IMR-90 (cell line): ENCODE measurements at regions not wholly inside any gene's neighbourhood (a gene's known extent, or its start where the extent isn't known, plus 50 kb on each side); places are given as distances from the start of the nearest gene placed in this dataset.
"Not testable (repeated sequence)": the region's sequence is repeated elsewhere in the genome, so short reads cannot be mapped to it uniquely, and the experiment has no call there.

Source experiments
- ATAC-seq: fragments of 200-7000 bp; cut with Tn5 transposase; 2 replicates; pipeline ENCODE4 v1.9.1; 2020; ENCODE audit warnings: low read depth, mild to moderate bottlenecking, moderate library complexity
- BruUV-seq: library from RNA; stranded (reverse); fragments of 400-500 nt; replicated peaks from 2 replicates; lab custom pipeline; 2021; lab: Mats Ljungman, UMichigan
- CTCF ChIA-PET: fragments of 300-600 bp; formaldehyde crosslinking; extraction: SDS; loops from one replicate; lab custom pipeline; 2021; ENCODE audit warnings: antibody characterized with exemption; lab: Yijun Ruan, JAX
- POLR2A ChIA-PET: fragments of 300-600 bp; sonication (Branson Sonifier 250); formaldehyde crosslinking; loops from one replicate; lab custom pipeline; 2022; ENCODE audit warnings: antibody characterized with exemption; ENCODE audit not compliant: unreplicated experiment; lab: Charles Lee
- DNase-seq: peaks from one replicate; pipeline ENCODE4 v3.0.0; 2013
- H2AFZ ChIP-seq: replicated peaks from 2 replicates; pipeline ENCODE3; 2013; ENCODE audit warnings: low read length, mild to moderate bottlenecking; ENCODE audit not compliant: poor library complexity
- H2AK5ac ChIP-seq: 2 replicates; pipeline ENCODE4 v1.6.1; 2013; ENCODE audit warnings: low read depth, low read length, inconsistent platforms
- H2AK9ac ChIP-seq: replicated peaks from 2 replicates; pipeline ENCODE3; 2013; ENCODE audit warnings: mild to moderate bottlenecking, low read depth, low read length, moderate library complexity; ENCODE audit not compliant: poor library complexity
- H2BK120ac ChIP-seq: 2 replicates; pipeline ENCODE4 v1.6.1; 2013; ENCODE audit warnings: low read depth, low read length, inconsistent platforms
- H2BK15ac ChIP-seq: 3 replicates; pipeline ENCODE4 v1.6.1; 2013; ENCODE audit warnings: low read depth, low read length, inconsistent platforms
- H2BK20ac ChIP-seq: 2 replicates; pipeline ENCODE4 v1.6.1; 2013; ENCODE audit warnings: low read depth, mild to moderate bottlenecking, inconsistent platforms, low read length, moderate library complexity
- H2BK5ac ChIP-seq: 2 replicates; pipeline ENCODE4 v1.6.1; 2013; ENCODE audit warnings: mild to moderate bottlenecking, low read depth, low read length, inconsistent platforms; ENCODE audit not compliant: poor library complexity, severe bottlenecking
- H3K14ac ChIP-seq: replicated peaks from 2 replicates; pipeline ENCODE4 v1.6.1; 2013; ENCODE audit warnings: low read depth, low read length, inconsistent platforms
- H3K18ac ChIP-seq: 2 replicates; pipeline ENCODE4 v1.6.1; 2013; ENCODE audit warnings: low read depth, low read length, control low read depth
- H3K23ac ChIP-seq: 2 replicates; pipeline ENCODE4 v1.6.1; 2013; ENCODE audit warnings: low read depth, low read length, inconsistent platforms
- H3K27ac ChIP-seq: 2 replicates; pipeline ENCODE4 v1.5.1; 2013; ENCODE audit warnings: mild to moderate bottlenecking, control low read depth, low read length; ENCODE audit not compliant: insufficient read depth
- H3K27me3 ChIP-seq: 2 replicates; pipeline ENCODE4 v1.6.1; 2013; ENCODE audit warnings: low read length; ENCODE audit not compliant: control insufficient read depth, insufficient read depth
- H3K36me3 ChIP-seq: 2 replicates; pipeline ENCODE4 v1.6.1; 2013; ENCODE audit warnings: low read length, mixed read lengths; ENCODE audit not compliant: control insufficient read depth, insufficient read depth
- H3K4ac ChIP-seq: 2 replicates; pipeline ENCODE4 v1.6.1; 2013; ENCODE audit warnings: low read depth, low read length, inconsistent platforms
- H3K4me1 ChIP-seq: 2 replicates; pipeline ENCODE4 v1.6.1; 2013; ENCODE audit warnings: low read length, mixed read lengths; ENCODE audit not compliant: control insufficient read depth, insufficient read depth
- H3K4me2 ChIP-seq: 2 replicates; pipeline ENCODE4 v1.6.1; 2013; ENCODE audit warnings: low read depth, mild to moderate bottlenecking, control low read depth, low read length, moderate library complexity
- H3K4me3 ChIP-seq: 2 replicates; pipeline ENCODE4 v1.5.1; 2013; ENCODE audit warnings: low read depth, mild to moderate bottlenecking, control low read depth, low read length, moderate library complexity; ENCODE audit not compliant: insufficient read depth
- H3K56ac ChIP-seq: 2 replicates; pipeline ENCODE4 v1.6.1; 2013; ENCODE audit warnings: low read length, inconsistent platforms; ENCODE audit not compliant: insufficient read depth; ENCODE audit errors: extremely low read depth
- H3K79me1 ChIP-seq, 2 experiments: 2 replicates each; pipeline ENCODE4 v1.6.1; 2013; ENCODE audit warnings: low read length in 2 of 2, inconsistent platforms in 1 of 2, low read depth in 1 of 2
- H3K9ac ChIP-seq: 2 replicates; pipeline ENCODE4 v1.6.1; 2013; ENCODE audit warnings: low read depth, low read length, control low read depth
- H3K9me1 ChIP-seq: 2 replicates; pipeline ENCODE4 v1.6.1; 2013; ENCODE audit warnings: low read length, inconsistent platforms; ENCODE audit not compliant: insufficient read depth
- H3K9me3 ChIP-seq: 2 replicates; pipeline ENCODE4 v1.6.1; 2013; ENCODE audit warnings: low read length; ENCODE audit not compliant: control insufficient read depth, insufficient read depth
- H4K20me1 ChIP-seq: 2 replicates; pipeline ENCODE4 v1.6.1; 2013; ENCODE audit warnings: low read length, inconsistent platforms; ENCODE audit not compliant: insufficient read depth
- H4K5ac ChIP-seq: 2 replicates; pipeline ENCODE4 v1.6.1; 2013; ENCODE audit warnings: mild to moderate bottlenecking, low read depth, low read length, control low read depth
- H4K8ac ChIP-seq, 2 experiments: 2 replicates each; pipeline ENCODE4 v1.6.1; 2013; ENCODE audit warnings: low read depth in 2 of 2, low read length in 2 of 2, control low read depth in 1 of 2, inconsistent platforms in 1 of 2
- H4K91ac ChIP-seq: 2 replicates; pipeline ENCODE4 v1.6.1; 2013; ENCODE audit warnings: low read depth, low read length, inconsistent platforms; ENCODE audit not compliant: insufficient read depth
- WGBS, 2 experiments: methylation state at CpG; one replicate each; pipeline versions ENCODE4 v1.1.5 to v1.1.7; 2013; ENCODE audit warnings: missing lambda C conversion rate in 2 of 2; ENCODE audit not compliant: insufficient read length in 1 of 2; ENCODE audit errors: extremely low coverage in 2 of 2; 5-methylcytosine and 5-hydroxymethylcytosine counted together
- dilution Hi-C: fragments of 300-500 bp; cut with HindIII; formaldehyde crosslinking; loops from one replicate; pipeline ENCODE4 v1.14.3; 2018; ENCODE audit warnings: low sequenced_read_pairs; ENCODE audit not compliant: unreplicated experiment
- in situ Hi-C: fragments of 300-500 bp; cut with MboI; formaldehyde crosslinking; loops from 3 replicates; pipeline ENCODE4 v1.14.3; 2019; ENCODE audit warnings: low sequenced_read_pairs, inconsistent platforms, mixed read lengths
- intact Hi-C: fragments of 100-400 bp; cut with micrococcal nuclease; formaldehyde crosslinking; loops from 2 replicates; pipeline ENCODE4 v1.10.0; 2022

- DNase-seq, H3K36me3 ChIP-seq, H4K20me1 ChIP-seq, H3K4me2 ChIP-seq, H3K18ac ChIP-seq, in situ Hi-C loops, H3K79me1 ChIP-seq, ATAC-seq, H3K9me1 ChIP-seq, H3K14ac ChIP-seq, intact Hi-C loops, H3K4me3 ChIP-seq, H2AFZ ChIP-seq, H4K5ac ChIP-seq, H4K91ac ChIP-seq, H2BK15ac ChIP-seq, H3K9ac ChIP-seq, H2AK5ac ChIP-seq, CTCF ChIA-PET, BruUV-seq, H4K8ac ChIP-seq, H3K4me1 ChIP-seq, H3K4ac ChIP-seq, dilution Hi-C loops, H2BK20ac ChIP-seq, H3K23ac ChIP-seq, H2BK5ac ChIP-seq, H3K27me3 ChIP-seq, H2BK120ac ChIP-seq, H3K9me3 ChIP-seq, H2AK9ac ChIP-seq, POLR2A ChIA-PET, H3K56ac ChIP-seq, H3K27ac ChIP-seq: not testable (repeated sequence)
- WGBS, 2 experiments = 40% methylated on average over 1 of the region's 16 CpGs; no CpG with 5 or more reads in 1 of the 2 experiments
Observed at GRCh38 chr2:128519028-128519427, 200.4 kb upstream of the HS6ST1 start.
